ENCODE measurements at regions not wholly inside any gene's neighbourhood (a gene's known extent, or its start where the extent isn't known, plus 50 kb on each side); places are given as distances from the start of the nearest gene placed in this dataset.

DNA sequence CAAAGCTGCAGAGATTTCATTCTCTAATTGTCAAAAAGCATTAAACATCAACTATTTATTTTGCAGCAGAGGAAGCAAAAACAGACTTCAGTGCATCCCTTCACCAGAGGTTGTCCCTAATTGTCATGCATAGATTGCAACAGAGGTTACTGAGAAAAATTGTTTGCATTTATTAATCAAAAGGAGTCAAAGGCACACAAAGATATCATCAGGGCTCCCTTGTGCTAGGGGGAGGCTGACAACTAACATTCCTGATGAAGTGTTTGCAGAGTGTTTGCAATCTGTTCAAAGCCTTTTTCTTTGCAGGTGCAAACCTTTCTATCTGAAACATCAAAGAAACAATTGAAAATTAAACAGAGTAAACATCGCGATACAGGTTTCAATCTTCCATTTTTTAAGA, 227.5 kb downstream of the TEX36 start:
- TF ChIP-seq EP300 (IDR thresholded peaks at IDR 0.05) (no peak), POLR2A (IDR thresholded peaks at IDR 0.05) (no peak)
